ENCODE measurements at regions not wholly inside any gene's neighbourhood (a gene's known extent, or its start where the extent isn't known, plus 50 kb on each side); places are given as distances from the start of the nearest gene placed in this dataset.

DNA sequence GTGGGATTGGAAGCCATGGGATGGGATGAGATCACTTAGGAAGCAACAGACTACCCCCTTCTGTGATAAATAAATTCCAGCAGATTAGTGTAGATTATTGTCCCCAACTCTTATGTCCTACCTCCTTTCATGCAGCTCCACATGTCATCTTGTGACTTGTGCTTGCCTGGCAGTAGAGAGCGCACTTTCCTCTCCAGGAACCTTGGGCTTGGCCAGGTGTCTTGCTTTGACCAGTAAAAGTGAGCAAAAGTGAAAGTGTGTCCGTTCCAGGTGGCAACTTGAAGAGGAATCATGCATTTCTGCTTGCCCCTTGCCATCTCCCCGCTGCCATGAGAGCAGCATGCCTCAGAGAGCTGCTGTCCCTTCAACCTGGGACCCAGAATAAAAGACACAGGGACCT is 122.9 kb upstream of the ERG start:
- TF ChIP-seq, protein P1, sequence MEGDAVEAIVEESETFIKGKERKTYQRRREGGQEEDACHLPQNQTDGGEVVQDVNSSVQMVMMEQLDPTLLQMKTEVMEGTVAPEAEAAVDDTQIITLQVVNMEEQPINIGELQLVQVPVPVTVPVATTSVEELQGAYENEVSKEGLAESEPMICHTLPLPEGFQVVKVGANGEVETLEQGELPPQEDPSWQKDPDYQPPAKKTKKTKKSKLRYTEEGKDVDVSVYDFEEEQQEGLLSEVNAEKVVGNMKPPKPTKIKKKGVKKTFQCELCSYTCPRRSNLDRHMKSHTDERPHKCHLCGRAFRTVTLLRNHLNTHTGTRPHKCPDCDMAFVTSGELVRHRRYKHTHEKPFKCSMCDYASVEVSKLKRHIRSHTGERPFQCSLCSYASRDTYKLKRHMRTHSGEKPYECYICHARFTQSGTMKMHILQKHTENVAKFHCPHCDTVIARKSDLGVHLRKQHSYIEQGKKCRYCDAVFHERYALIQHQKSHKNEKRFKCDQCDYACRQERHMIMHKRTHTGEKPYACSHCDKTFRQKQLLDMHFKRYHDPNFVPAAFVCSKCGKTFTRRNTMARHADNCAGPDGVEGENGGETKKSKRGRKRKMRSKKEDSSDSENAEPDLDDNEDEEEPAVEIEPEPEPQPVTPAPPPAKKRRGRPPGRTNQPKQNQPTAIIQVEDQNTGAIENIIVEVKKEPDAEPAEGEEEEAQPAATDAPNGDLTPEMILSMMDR (IDR thresholded peaks at IDR 0.05; ENCODE audit: low read length) = peak; percentile 51
- no peak for TF ChIP-seq EZH2 (optimal IDR thresholded peaks at IDR 0.05; ENCODE audit: low read depth, low read length)
- no peak for TF ChIP-seq EZH2phosphoT487 (IDR thresholded peaks at IDR 0.05; ENCODE audit: low read length)

All from MM.1S (cell line).